Chondrocyte (in vitro differentiated cells): ENCODE measurements at regions not wholly inside any gene's neighbourhood (a gene's known extent, or its start where the extent isn't known, plus 50 kb on each side); places are given as distances from the start of the nearest gene placed in this dataset.
"Not testable (repeated sequence)": the region's sequence is repeated elsewhere in the genome, so short reads cannot be mapped to it uniquely, and the experiment has no call there.

ENCODE experiments used
- DNase-seq: peaks from one replicate; pipeline ENCODE4 v3.0.0; 2021; ENCODE audit warnings: mixed read lengths, low spot score
- H3K27ac Mint-ChIP-seq: one replicate; pipeline ENCODE4 v1.8.0; 2021; ENCODE audit warnings: mild to moderate bottlenecking, moderate library complexity, mixed read lengths; ENCODE audit not compliant: unreplicated experiment
- H3K27me3 Mint-ChIP-seq: 2 replicates; pipeline ENCODE4 v1.8.0; 2021; ENCODE audit warnings: low read depth, mixed read lengths
- H3K36me3 Mint-ChIP-seq: 2 replicates; pipeline ENCODE4 v1.8.0; 2021; ENCODE audit warnings: low read depth, mixed read lengths
- H3K4me1 Mint-ChIP-seq: 2 replicates; pipeline ENCODE4 v1.8.0; 2021; ENCODE audit warnings: low read depth, mild to moderate bottlenecking, mixed read lengths
- H3K4me3 Mint-ChIP-seq: one replicate; pipeline ENCODE4 v1.8.0; 2021; ENCODE audit warnings: mild to moderate bottlenecking, moderate library complexity, mixed read lengths; ENCODE audit not compliant: unreplicated experiment
- H3K9me3 Mint-ChIP-seq: 2 replicates; pipeline ENCODE4 v1.8.0; 2021; ENCODE audit warnings: low read depth, mixed read lengths
- CTCF ChIP-seq: fragments of 200-600 bp; sonication (generic); IDR thresholded peaks from 2 replicates; pipeline ENCODE4 v1.5.0; 2021; ENCODE audit warnings: antibody characterized with exemption, mild to moderate bottlenecking, moderate library complexity

- no peak for TF ChIP-seq CTCF
- Mint-ChIP-seq H3K4me3 (no peak overlapping the region), H3K9me3 (peaks cover 4% of the 10 kb centered on the region), H3K4me1 (peaks cover 20% of the 10 kb centered on the region), H3K27me3 (peaks cover 2% of the 10 kb centered on the region), H3K27ac (no peak overlapping the region), H3K36me3 (no peaks in the 10 kb centered on the region)
- no peak for DNase-seq
Observed at GRCh38 chr11:129643031-129643721, 172.5 kb upstream of the TMEM45B start.

GRCh38 chr11:129644326-129644725, 171.3 kb upstream of the TMEM45B start:
- Mint-ChIP-seq H3K4me1 (peaks cover 15% of the 10 kb centered on the region), H3K27ac (no peak overlapping the region), H3K9me3 (peaks cover 4% of the 10 kb centered on the region), H3K36me3 (no peaks in the 10 kb centered on the region), H3K4me3 (no peak overlapping the region), H3K27me3 (peaks cover 2% of the 10 kb centered on the region)
- TF ChIP-seq CTCF = no peak
- DNase-seq = no peak

- TF ChIP-seq CTCF = no peak
- Mint-ChIP-seq H3K27ac (no peak overlapping the region), H3K36me3 (no peaks in the 10 kb centered on the region), H3K4me1 (peaks cover 6% of the 10 kb centered on the region), H3K9me3 (peaks cover 4% of the 10 kb centered on the region), H3K4me3 (no peak overlapping the region), H3K27me3 (peaks cover 2% of the 10 kb centered on the region)
- no peak for DNase-seq
Observed at GRCh38 chr11:129645943-129646342, 169.7 kb upstream of the TMEM45B start.

GRCh38 chr11:129650044-129650443, 165.6 kb upstream of the TMEM45B start:
- H3K4me3 Mint-ChIP-seq, H3K36me3 Mint-ChIP-seq, H3K27me3 Mint-ChIP-seq, H3K27ac Mint-ChIP-seq, DNase-seq, H3K4me1 Mint-ChIP-seq: not testable (repeated sequence)
- H3K9me3 Mint-ChIP-seq = peaks cover 12% of the 10 kb centered on the region

- no peak for DNase-seq
- Mint-ChIP-seq H3K36me3 (peaks cover 8% of the 10 kb centered on the region), H3K27ac (no peak overlapping the region), H3K27me3 (peaks cover 7% of the 10 kb centered on the region), H3K4me3 (no peak overlapping the region), H3K9me3 (peaks cover 35% of the 10 kb centered on the region), H3K4me1 (no peaks in the 10 kb centered on the region)
- no peak for TF ChIP-seq CTCF
Observed at GRCh38 chr11:129652835-129653234, 162.8 kb upstream of the TMEM45B start.

- H3K9me3 Mint-ChIP-seq = peaks cover 35% of the 10 kb centered on the region
- peaks cover 8% of the 10 kb centered on the region for H3K36me3 Mint-ChIP-seq
- DNase-seq = no peak
- H3K4me1 Mint-ChIP-seq = no peaks in the 10 kb centered on the region
- no peak for TF ChIP-seq CTCF
- no peak overlapping the region for H3K27ac Mint-ChIP-seq
- no peak overlapping the region for H3K4me3 Mint-ChIP-seq
- H3K27me3 Mint-ChIP-seq = peaks cover 16% of the 10 kb centered on the region
Observed at GRCh38 chr11:129655247-129655832, 160.3 kb upstream of the TMEM45B start.
